ENCODE measurements at regions not wholly inside any gene's neighbourhood (a gene's known extent, or its start where the extent isn't known, plus 50 kb on each side); places are given as distances from the start of the nearest gene placed in this dataset.
A peak's percentile ranks its signal among the peaks of the same experiment; 100 is the strongest.

GRCh38 chr22:35197886-35198285 lies 59.4 kb upstream of the HMGXB4 start:
- Histone ChIP-seq H4K8ac (ENCODE audit: low read depth, low read length) (no peak overlapping the region), H2BK12ac (ENCODE audit: low read length) (no peak overlapping the region), H3K23ac (ENCODE audit: low read length) (no peak overlapping the region), H2AFZ (ENCODE audit: insufficient read depth, low read length, poor library complexity) (no peak overlapping the region), H3K27ac (ENCODE audit: low read depth, low read length) (no peak overlapping the region), H3K14ac (ENCODE audit: low read length) (no peak overlapping the region), H2BK120ac (ENCODE audit: insufficient read depth, low read length, poor library complexity) (no peak overlapping the region), H3K79me2 (ENCODE audit: control insufficient read depth, insufficient read depth, low read length, poor library complexity) (no peaks in the 10 kb centered on the region), H3K27me3 (ENCODE audit: insufficient read depth, low read length) (no peaks in the 10 kb centered on the region), H3K4me2 (ENCODE audit: low read length) (no peak overlapping the region), H2AK5ac (ENCODE audit: low read length) (no peak overlapping the region), H3K4me3 (ENCODE audit: low read depth, low read length) (no peak overlapping the region), H3K36me3 (ENCODE audit: control insufficient read depth in 1 of 2, insufficient read depth in 2 of 2, low read length in 2 of 2) (no peaks in the 10 kb centered on the region), H3K9me3 (ENCODE audit: insufficient read depth, low read depth, low read length) (no peaks in the 10 kb centered on the region), H3K79me1 (ENCODE audit: low read length) (no peaks in the 10 kb centered on the region), H4K91ac (ENCODE audit: low read depth, low read length) (no peak overlapping the region), H3K9ac (ENCODE audit: low read length) (no peak overlapping the region), H2BK5ac (ENCODE audit: low read depth, low read length, poor library complexity) (no peak overlapping the region), H3K18ac (ENCODE audit: low read length) (no peak overlapping the region), H4K12ac (ENCODE audit: low read depth, low read length) (no peak overlapping the region), H3K4ac (ENCODE audit: low read depth, low read length) (no peak overlapping the region), H3K4me1 (ENCODE audit: control insufficient read depth in 1 of 2, insufficient read depth in 2 of 2, low read length in 2 of 2) (no peaks in the 10 kb centered on the region)
- no CpG with 5 or more reads among the region's 3 CpGs for WGBS (ENCODE audit: extremely low coverage, insufficient coverage, insufficient read length)
- no peak for DNase-seq

GRCh38 chr22:35198738-35199137 lies 58.6 kb upstream of the HMGXB4 start:
- Histone ChIP-seq H3K4me3 (ENCODE audit: low read depth, low read length) (no peak overlapping the region), H4K8ac (ENCODE audit: low read depth, low read length) (no peak overlapping the region), H3K9ac (ENCODE audit: low read length) (no peak overlapping the region), H4K12ac (ENCODE audit: low read depth, low read length) (no peak overlapping the region), H3K4me1 (ENCODE audit: control insufficient read depth in 1 of 2, insufficient read depth in 2 of 2, low read length in 2 of 2) (no peaks in the 10 kb centered on the region), H3K79me1 (ENCODE audit: low read length) (no peaks in the 10 kb centered on the region), H4K91ac (ENCODE audit: low read depth, low read length) (no peak overlapping the region), H3K27ac (ENCODE audit: low read depth, low read length) (no peak overlapping the region), H3K23ac (ENCODE audit: low read length) (no peak overlapping the region), H3K14ac (ENCODE audit: low read length) (no peak overlapping the region), H3K4ac (ENCODE audit: low read depth, low read length) (no peak overlapping the region), H3K36me3 (ENCODE audit: control insufficient read depth in 1 of 2, insufficient read depth in 2 of 2, low read length in 2 of 2) (no peaks in the 10 kb centered on the region), H2BK120ac (ENCODE audit: insufficient read depth, low read length, poor library complexity) (no peak overlapping the region), H3K27me3 (ENCODE audit: insufficient read depth, low read length) (no peaks in the 10 kb centered on the region), H3K4me2 (ENCODE audit: low read length) (no peak overlapping the region), H2AFZ (ENCODE audit: insufficient read depth, low read length, poor library complexity) (no peak overlapping the region), H2BK5ac (ENCODE audit: low read depth, low read length, poor library complexity) (no peak overlapping the region), H3K79me2 (ENCODE audit: control insufficient read depth, insufficient read depth, low read length, poor library complexity) (no peaks in the 10 kb centered on the region), H2BK12ac (ENCODE audit: low read length) (no peak overlapping the region), H3K9me3 (ENCODE audit: insufficient read depth, low read depth, low read length) (no peaks in the 10 kb centered on the region), H2AK5ac (ENCODE audit: low read length) (no peak overlapping the region), H3K18ac (ENCODE audit: low read length) (no peak overlapping the region)
- DNase-seq = no peak
- no CpG with 5 or more reads among the region's 4 CpGs for WGBS (ENCODE audit: extremely low coverage, insufficient coverage, insufficient read length)

GRCh38 chr22:35202376-35202775 lies 54.9 kb upstream of the HMGXB4 start:
- Histone ChIP-seq H3K4me3 (ENCODE audit: low read depth, low read length) (no peak overlapping the region), H4K91ac (ENCODE audit: low read depth, low read length) (no peak overlapping the region), H2BK5ac (ENCODE audit: low read depth, low read length, poor library complexity) (no peak overlapping the region), H2AFZ (ENCODE audit: insufficient read depth, low read length, poor library complexity) (no peak overlapping the region), H3K9me3 (ENCODE audit: insufficient read depth, low read depth, low read length) (no peaks in the 10 kb centered on the region), H3K79me1 (ENCODE audit: low read length) (no peaks in the 10 kb centered on the region), H3K23ac (ENCODE audit: low read length) (peak overlapping the region; percentile 13), H3K36me3 (ENCODE audit: control insufficient read depth in 1 of 2, insufficient read depth in 2 of 2, low read length in 2 of 2) (no peaks in the 10 kb centered on the region), H3K27me3 (ENCODE audit: insufficient read depth, low read length) (no peaks in the 10 kb centered on the region), H2BK120ac (ENCODE audit: insufficient read depth, low read length, poor library complexity) (no peak overlapping the region), H3K14ac (ENCODE audit: low read length) (no peak overlapping the region), H4K12ac (ENCODE audit: low read depth, low read length) (no peak overlapping the region), H3K18ac (ENCODE audit: low read length) (no peak overlapping the region), H2BK12ac (ENCODE audit: low read length) (no peak overlapping the region), H3K27ac (ENCODE audit: low read depth, low read length) (no peak overlapping the region), H3K79me2 (ENCODE audit: control insufficient read depth, insufficient read depth, low read length, poor library complexity) (no peaks in the 10 kb centered on the region), H3K4me2 (ENCODE audit: low read length) (no peak overlapping the region), H3K9ac (ENCODE audit: low read length) (no peak overlapping the region), H4K8ac (ENCODE audit: low read depth, low read length) (no peak overlapping the region), H3K4me1 (ENCODE audit: control insufficient read depth in 1 of 2, insufficient read depth in 2 of 2, low read length in 2 of 2) (no peaks in the 10 kb centered on the region), H2AK5ac (ENCODE audit: low read length) (no peak overlapping the region), H3K4ac (ENCODE audit: low read depth, low read length) (no peak overlapping the region)
- no peak for DNase-seq

- no peaks in the 10 kb centered on the region for H3K9me3 ChIP-seq (ENCODE audit: insufficient read depth, low read depth, low read length)
- H3K14ac ChIP-seq (ENCODE audit: low read length) = no peak overlapping the region
- no peak overlapping the region for H3K9ac ChIP-seq (ENCODE audit: low read length)
- no peak overlapping the region for H3K27ac ChIP-seq (ENCODE audit: low read depth, low read length)
- no peak overlapping the region for H2BK120ac ChIP-seq (ENCODE audit: insufficient read depth, low read length, poor library complexity)
- H3K79me2 ChIP-seq (ENCODE audit: control insufficient read depth, insufficient read depth, low read length, poor library complexity) = no peaks in the 10 kb centered on the region
- no peaks in the 10 kb centered on the region for H3K36me3 ChIP-seq (ENCODE audit: control insufficient read depth in 1 of 2, insufficient read depth in 2 of 2, low read length in 2 of 2)
- H2AK5ac ChIP-seq (ENCODE audit: low read length) = no peak overlapping the region
- no peak overlapping the region for H3K23ac ChIP-seq (ENCODE audit: low read length)
- H4K12ac ChIP-seq (ENCODE audit: low read depth, low read length) = no peak overlapping the region
- no peak for DNase-seq
- no peak overlapping the region for H3K18ac ChIP-seq (ENCODE audit: low read length)
- no CpG with 5 or more reads among the region's 2 CpGs for WGBS (ENCODE audit: extremely low coverage, insufficient coverage, insufficient read length)
- no peak overlapping the region for H3K4me3 ChIP-seq (ENCODE audit: low read depth, low read length)
- no peak overlapping the region for H2AFZ ChIP-seq (ENCODE audit: insufficient read depth, low read length, poor library complexity)
- no peak overlapping the region for H2BK12ac ChIP-seq (ENCODE audit: low read length)
- H3K27me3 ChIP-seq (ENCODE audit: insufficient read depth, low read length) = no peaks in the 10 kb centered on the region
- H4K8ac ChIP-seq (ENCODE audit: low read depth, low read length) = no peak overlapping the region
- no peak overlapping the region for H3K4me2 ChIP-seq (ENCODE audit: low read length)
- no peak overlapping the region for H2BK5ac ChIP-seq (ENCODE audit: low read depth, low read length, poor library complexity)
- H4K91ac ChIP-seq (ENCODE audit: low read depth, low read length) = no peak overlapping the region
- H3K79me1 ChIP-seq (ENCODE audit: low read length) = no peaks in the 10 kb centered on the region
- no peak overlapping the region for H3K4ac ChIP-seq (ENCODE audit: low read depth, low read length)
- no peaks in the 10 kb centered on the region for H3K4me1 ChIP-seq (ENCODE audit: control insufficient read depth in 1 of 2, insufficient read depth in 2 of 2, low read length in 2 of 2)
Measured at GRCh38 chr22:35203583-35203982, 53.7 kb upstream of the HMGXB4 start.
